ENCODE measurements at regions not wholly inside any gene's neighbourhood (a gene's known extent, or its start where the extent isn't known, plus 50 kb on each side); places are given as distances from the start of the nearest gene placed in this dataset.
"Not testable (repeated sequence)": the region's sequence is repeated elsewhere in the genome, so short reads cannot be mapped to it uniquely, and the experiment has no call there.

DNA sequence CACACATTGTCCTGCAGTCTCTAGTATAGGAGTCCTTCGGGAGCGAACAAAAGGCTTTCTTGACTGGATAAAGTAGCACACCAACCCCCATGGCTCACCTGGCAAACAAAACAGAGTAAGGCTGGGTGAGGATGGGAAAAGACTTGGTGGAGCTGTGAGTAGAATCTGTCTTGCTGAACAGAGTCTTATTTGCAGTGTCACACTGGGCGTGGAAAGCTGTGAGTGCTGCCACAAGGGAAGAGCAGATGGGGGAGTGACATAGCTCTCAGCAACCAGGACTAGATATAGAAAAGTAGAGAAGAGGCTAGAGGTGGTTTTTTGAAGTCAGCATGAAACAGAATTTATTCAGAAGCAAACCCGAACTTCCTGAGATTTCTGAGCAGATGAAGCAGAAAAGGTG, 137.2 kb upstream of the ESX1 start:
- DNase-seq (ENCODE audit: low read depth, low spot score): no peak

DNA sequence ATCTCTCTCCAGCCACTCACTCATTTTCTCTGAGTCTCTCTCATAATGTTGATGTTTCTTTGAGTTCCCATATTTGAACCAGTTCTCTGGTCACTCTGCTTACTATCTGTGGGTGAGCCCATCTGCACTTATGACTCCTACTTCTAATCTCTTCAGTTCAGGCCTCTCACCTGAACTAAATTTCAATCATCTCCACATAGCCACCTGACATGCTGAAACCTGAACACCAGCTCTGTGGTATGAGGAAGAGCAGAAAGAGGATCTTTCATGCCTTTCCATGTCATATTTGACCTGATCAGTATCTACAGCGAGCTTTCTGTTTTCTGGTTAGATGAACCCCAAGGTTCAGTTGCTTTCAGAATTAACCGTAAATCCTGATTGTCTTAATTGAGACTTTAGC, 122.2 kb upstream of the ESX1 start:
- DNase-seq (ENCODE audit: low read depth, low spot score): no peak

DNA sequence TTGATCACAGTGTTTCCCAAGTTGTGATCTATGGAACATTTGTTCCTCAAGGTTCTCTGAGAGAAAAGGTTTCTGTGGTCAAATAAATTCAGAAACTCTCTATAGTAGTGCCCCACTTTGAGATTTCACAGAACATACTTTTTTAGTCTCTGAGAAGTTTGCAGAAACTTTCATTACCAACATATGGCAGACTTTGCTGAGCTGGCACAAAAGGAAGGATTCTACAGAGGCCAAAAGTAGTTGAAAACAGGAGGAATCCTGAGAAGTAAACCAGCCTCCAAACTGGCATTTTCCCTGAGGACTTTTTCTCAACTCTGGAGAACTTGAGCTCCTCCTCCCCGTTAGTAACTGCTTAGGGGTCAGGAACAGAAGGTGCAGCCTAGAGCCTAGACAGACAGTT, 117.8 kb upstream of the ESX1 start:
- DNase-seq (ENCODE audit: low read depth, low spot score): no peak

DNA sequence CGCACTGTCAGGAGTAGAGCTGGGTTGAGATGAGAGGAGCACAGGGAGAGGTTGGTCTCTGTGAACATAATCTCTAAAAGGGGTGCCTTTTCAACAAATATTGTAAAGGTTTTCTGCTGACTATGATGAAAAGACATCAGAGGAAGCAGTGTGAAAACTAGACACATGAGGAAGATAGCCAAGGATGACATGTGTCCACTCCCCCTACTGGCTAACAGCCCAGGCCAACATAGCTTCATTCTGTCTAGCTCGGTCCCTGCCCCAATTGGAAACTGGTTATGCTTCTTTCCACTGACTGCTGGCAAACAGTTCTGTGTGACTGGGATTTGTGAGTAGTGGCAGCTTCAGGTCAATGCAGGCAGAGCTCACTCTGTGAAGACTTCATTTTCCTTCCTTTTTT, 115.4 kb upstream of the ESX1 start:
- no peak for DNase-seq (ENCODE audit: low read depth, low spot score)

DNA sequence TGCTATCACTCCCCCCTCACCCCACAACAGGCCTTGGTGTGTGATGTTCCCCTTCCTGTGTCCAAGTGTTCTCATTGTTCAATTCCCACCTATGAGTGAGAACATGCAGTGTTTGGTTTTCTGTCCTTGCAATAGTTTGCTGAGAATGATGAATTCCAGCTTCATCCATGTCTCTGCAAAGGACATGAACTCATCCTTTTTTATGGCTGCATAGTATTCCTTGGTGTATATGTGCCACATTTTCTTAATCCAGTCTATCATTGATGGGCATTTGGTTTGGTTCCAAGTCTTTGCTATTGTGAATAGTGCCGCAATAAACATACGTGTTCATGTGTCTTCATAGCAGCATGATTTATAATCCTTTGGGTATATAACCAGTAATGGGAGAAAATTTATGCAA, 106.0 kb upstream of the ESX1 start:
- DNase-seq (ENCODE audit: low read depth, low spot score): not testable (repeated sequence)

DNA sequence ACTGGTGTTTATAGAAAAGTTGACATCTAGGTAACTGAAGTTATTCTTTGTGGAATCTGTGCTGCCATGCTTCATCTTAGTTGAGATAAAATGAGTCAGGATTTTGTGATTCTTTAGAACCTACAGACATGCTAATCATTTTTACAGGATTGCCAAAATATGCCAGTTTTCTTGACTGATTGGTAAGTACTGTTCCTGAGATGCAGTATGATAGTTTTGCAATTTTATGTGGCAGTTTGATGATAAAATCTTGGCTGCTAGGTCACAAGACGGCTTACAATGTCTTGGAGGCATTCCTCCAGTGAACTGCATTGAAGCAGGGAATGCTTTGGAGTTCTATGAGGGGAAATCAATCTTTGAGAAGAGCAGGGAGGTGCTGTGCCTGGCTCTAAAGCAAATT, 104.4 kb upstream of the ESX1 start:
- no peak for DNase-seq (ENCODE audit: low read depth, low spot score)

DNA sequence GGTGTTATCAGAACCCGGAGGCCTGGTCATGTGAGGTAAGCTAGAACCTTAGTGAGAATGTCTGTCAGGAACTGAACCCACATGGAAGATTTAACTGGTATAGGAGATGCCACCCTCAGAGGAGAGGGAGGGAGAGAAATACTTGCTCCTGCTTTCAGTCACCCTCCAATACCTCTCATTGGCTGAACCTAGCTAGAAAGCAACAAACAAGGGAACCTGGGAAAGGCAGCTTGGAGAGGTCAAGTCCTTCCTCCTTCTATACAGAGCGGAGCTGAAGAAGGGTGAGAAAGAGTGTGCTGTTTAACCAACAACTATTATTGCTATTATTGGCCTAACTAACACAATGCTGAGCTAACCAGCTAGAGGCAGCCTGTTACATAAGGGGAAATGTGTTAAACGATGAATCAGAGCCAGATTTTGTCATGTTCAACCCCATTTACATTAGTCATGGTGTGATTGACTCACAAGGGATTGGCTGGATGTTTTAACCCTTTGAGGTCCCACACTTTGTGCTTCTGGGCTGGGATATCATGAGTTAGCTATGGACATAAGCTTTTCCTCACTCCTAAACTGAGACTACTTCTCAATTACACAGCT, 96.5 kb upstream of the ESX1 start:
- DNase-seq (ENCODE audit: low read depth, low spot score): peak; percentile 29

DNA sequence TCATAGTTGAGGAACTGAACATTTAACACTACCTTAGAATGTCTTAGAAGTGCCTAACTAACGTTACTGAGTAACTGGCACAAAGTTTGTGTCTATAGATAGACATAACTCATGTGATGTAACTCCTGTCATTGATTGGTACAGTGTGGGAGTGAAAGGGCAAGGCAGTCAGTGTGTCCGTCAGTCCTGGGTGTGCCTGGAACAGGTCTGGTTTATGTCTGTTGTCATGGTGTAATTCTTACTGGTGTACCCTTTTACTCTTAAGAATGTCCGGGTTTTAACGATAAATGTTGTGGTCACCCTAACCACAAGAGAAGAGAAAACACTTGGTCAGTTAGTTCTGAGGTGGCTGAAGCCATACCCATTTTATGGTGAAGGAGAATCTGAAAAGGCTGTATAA, 93.1 kb upstream of the ESX1 start:
- no peak for DNase-seq (ENCODE audit: low read depth, low spot score)

DNA sequence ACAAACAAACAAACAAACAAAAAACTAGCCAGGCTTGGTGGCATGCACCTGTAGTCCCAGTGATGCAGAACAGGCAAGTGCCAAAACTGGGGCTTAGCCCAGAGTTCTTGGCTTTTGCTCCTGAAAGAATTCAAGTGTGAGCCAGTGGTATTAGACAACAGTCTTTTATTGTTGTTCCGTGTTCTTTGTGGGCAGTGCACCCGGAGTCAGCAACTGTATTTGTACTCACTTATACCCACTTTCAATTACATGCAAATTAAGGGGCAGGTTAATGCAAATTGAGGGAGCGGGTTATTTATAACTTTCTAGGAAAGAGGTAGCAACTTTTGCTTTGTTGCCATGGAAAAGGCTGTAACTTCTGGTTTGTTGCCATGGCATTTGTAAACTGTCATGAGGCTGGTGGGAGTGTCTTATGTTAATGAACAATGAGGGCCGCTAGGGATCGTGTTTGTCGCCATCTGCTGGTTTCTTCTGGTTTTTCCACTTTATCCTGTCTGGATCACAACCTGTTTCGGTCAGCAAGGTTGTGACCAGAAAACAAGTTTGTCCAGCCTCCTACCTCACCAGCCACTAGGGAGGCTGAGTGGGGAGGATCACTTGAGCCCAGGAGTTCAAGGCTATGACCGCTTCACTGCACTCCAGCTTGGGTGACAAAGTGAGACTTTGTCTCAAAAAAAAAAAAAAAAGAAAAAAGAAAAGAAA, 88.8 kb upstream of the ESX1 start:
- peak; percentile 62 for DNase-seq (ENCODE audit: low read depth, low spot score)

DNA sequence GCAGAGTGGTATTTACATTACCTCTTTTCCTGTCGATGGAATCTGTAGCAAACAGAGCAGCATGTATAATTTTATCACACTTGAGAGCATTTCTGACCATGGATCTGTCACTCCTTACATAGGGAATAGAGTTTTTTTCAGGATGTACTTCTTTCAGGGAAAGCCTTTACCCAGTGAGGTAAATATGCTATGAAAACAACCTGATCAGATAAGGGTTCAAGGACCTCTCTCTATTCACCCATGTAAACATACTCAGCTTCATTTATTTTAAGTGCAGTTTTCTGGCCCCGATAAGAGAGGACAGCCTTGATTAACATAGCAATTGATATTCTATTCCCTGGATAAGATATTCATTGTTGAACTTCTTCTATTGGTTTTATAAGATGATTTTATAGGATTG, 87.3 kb upstream of the ESX1 start:
- no peak for DNase-seq (ENCODE audit: low read depth, low spot score)

DNA sequence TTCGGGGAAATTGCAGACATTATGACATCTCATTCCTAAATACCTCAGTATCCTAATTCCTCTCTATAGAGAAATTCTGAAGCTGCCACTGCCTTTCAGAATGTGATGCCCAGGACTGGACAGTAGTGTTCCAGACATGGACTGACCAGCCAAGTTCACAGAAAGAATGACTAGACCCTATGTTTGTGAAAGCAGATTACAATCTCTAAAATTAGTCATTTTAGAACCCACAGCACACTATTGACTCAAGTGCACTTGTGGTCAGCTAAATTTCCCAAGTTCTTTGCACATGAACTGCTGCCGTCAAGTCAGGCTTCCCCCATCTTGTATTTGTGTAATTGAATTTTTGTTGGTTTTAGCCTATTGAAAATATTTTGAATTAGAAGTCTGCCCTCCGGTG, 81.0 kb upstream of the ESX1 start:
- no peak for DNase-seq (ENCODE audit: low read depth, low spot score)

DNA sequence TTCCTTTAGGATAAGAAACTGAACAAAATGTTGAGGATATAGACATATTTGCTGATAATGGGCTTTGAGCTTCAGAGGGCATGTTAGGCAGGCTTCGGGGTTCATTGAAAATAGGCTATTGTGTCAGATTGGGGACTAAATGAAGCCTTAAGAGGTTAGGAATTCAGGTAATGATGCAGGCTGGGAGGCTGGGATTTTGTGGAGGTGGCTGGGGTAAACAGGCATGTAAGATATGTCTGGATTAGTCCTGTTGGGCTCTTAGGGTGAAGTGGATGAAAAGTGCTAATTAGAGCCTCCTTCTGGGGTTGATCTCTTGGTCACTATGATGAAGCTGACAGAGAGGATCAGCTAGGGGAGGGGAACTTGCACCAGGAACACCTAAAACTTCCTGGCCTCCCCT, 80.2 kb upstream of the ESX1 start:
- DNase-seq (ENCODE audit: low read depth, low spot score): no peak

DNA sequence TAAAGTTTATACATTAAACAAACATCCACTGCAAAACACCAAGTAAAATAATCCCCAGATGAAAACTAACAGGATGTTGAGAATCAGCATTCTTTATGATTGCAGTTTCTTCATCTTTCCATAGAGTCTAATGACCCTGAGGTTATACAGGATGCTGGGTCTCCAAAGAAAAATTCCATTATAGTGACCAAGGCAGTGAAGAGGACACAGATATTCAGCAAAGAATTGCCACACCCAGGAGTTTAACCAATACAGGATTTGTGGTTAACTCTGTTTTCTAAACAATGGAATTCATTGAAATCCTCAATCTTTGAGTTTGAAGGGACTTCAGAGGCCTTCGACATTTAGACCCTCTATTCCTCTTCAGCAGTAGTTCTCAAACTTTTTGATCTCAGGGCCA, 76.2 kb upstream of the ESX1 start:
- no peak for DNase-seq (ENCODE audit: low read depth, low spot score)

DNA sequence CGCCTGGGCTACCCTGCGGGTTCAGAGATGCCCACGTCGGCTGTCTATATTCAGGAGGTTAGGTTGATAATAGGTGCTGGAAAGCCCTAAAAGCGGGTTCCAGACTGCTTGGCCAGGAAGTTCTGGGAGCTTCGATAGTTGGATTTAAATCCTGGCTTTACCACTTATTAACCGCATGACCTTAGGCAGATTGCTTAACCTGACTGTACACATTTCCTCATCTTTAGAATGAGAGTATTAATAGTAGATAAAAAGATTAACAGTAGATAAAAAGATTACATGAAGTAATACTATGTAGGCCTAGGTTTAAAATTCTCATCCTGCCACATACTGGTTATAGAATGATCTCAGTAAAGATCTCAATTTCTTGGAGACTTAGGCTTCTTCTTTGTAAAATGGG, 75.0 kb upstream of the ESX1 start:
- DNase-seq (ENCODE audit: low read depth, low spot score): no peak

DNA sequence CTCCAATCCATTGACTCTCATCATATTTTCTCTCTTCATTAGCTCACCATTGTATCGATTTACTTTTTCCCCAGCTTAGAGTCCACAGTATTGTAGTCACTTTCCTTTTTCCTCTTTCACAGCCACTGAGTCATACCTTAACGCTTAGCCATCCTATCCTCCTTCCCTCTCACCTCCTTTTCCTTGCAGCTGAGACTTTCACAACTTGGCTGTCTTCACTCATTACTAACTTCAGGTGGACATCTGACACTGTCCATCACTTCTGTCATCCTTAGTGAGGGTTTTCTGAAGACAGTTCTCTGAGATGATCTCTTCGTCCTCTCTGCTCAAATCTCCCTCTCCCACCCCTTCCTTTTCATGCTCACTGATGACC, 70.5 kb upstream of the ESX1 start:
- DNase-seq (ENCODE audit: low read depth, low spot score): no peak

DNA sequence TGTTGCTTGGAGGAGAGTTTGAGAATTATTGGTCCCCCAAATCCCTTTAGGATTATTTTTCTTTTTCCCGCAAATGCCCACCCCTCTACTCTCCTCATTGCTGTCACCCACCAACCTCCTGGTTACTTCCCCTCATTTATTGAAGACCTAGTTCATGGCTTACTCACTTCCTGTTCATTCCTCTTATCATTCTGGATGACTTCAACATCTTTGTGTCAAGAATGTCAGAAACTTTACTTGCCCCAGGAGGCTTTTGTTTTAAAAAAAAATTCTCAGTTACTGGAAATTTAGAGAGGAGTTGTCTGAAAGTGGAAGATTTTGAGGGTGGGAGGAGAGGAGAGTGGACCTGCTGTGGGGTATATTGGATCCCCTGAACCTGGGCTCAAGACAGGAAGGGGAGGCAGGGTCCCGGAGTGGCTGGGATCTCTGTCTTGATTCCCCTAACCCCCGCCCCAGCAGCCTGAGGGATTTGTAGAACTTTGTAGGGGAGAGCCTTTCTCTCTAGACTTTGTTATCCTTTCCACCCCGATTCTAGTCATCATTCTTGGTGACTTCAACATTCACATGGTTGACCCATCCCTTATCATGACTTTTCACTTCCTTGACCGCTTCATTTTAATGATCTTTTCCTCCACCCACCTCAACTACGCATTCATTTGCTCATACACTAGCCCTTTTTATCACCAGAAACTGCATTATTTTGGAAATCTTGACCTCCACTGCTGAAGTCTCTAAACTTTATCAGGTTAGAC, 69.9 kb upstream of the ESX1 start:
- no peak for DNase-seq (ENCODE audit: low read depth, low spot score)

DNA sequence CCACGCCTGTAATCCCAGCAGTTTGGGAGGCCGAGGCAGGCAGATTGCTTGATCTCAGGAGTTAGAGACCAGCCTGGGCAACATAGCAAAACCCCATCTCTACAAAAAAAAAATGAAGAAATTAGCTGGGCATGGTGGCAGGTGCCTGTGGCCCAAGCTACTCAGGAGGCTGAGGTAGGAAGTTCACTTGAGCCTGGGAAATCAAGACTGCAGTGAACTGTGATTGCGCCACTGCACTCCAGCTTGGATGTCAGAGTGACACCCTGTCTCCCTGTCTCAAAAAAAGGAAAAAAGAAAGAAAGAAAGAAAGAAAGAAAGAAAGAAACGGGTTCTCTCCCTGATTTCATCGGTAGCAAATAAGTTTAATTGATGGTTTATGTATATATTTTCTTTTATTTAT, 64.6 kb upstream of the ESX1 start:
- DNase-seq (ENCODE audit: low read depth, low spot score): no peak

DNA sequence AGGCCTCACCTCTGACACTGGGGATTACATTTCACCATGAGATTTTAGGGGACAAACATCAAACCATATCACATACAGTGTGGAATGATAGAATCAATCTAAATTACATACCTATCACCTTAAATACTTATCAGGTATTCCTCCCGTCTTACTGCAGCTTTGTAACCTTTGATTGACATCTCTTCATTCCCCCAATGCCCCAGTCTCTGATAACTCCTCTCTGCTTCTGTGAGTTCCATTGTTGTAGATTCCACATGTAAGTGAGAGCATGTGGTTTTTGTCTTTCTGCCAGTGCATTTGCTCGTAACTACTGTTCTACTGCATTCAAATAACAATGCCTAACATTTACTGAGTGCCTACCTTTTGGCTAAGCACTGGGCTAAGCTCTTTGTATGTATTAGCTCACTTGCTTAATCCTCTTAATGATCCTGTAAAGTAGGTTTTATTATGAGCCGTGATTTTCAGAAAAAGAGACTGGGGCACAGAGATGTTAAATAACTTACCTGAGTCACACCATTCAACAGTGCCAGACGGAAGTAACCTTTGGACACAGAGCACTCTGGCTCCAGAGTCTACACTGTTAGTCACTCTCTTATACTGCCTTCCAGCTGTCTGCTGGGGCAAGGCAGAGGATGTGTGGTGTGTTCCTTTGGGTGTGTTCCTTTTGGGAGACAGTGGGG, 63.7 kb upstream of the ESX1 start:
- DNase-seq (ENCODE audit: low read depth, low spot score): no peak

DNA sequence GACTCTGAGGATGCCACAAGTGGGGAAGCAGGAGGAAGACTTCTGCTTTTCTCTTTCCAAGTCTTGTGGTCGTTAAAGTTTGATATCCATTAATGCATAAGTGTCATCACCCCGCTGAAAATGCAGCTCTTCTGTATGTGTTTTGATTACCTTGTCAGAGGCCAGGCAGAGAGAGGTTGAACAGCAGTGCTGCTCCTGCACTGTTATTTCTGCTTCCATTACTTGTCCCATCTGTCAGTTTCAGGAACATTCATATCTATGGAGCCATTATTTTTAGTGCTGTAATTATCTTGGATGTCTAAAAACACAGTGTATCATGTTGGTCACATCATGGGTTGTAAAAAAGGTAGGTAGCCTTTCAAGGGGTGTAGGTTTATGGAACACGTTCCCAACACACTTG, 62.0 kb upstream of the ESX1 start:
- no peak for DNase-seq (ENCODE audit: low read depth, low spot score)

DNA sequence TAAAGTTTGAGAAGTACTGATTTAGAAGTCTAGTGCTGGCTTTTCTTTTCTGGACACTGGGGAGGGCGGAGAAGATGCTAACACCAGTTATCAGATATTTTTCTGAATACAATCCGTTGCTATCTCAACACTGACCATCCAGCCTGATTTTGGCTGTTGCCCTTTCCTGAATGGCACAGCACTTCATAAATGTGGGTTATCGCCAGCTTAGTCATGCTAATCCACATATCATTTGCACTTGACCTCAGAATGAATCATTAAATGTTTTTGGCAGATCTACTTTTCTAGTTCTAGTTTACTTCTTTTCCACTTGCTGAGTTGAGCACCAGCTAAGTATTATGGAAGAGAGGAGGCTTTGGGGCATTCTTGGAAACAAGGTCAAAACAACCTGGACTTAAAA, 60.8 kb upstream of the ESX1 start:
- peak; percentile 37 for DNase-seq (ENCODE audit: low read depth, low spot score)

DNA sequence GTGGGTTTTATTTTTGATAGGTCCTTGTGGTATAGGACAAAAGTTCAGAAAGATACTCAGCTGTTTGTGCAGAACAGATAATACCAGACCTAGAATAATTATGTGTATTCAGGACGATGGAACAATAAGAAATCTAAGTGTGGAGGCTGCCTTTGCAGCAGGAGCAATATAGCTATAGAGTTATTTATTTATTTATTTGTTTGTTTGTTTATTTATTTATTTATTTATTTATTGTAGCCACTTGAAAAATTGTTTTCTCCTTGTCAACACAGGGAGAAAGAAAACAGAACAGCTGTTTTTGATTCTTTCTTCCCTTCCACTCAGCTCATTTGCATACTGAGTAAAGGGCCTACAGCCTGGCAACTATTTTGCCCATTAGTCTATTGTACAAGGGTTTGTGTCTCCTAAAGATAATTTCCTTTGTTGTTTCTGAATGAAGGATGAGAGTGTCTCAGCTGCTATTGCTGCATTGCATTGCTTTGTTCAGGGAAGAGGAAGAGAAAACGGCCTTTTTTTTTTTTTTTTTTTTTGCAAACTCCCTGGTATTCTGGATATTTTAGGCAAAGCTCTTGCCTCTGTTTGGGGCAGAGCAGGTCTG, 56.0 kb upstream of the ESX1 start:
- no peak for DNase-seq (ENCODE audit: low read depth, low spot score)

DNA sequence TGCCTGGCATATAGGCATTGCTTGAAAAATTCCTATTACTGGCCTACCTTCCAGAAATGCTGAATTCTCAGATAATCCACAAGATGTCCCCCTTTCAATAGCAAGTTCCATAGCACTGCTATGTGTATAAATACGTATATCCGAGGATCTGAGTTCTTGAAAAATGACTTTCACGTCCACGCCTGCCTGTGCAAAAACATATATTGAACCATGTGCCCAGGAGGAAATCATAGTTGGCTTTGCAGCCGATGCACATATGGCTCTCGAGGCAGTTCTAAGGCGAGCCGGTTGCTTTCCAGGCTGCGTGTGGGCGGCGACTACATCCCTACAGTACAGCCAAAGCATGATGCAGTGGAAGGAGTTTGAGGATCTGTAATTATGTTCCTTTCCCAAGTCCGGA, 55.4 kb upstream of the ESX1 start:
- DNase-seq (ENCODE audit: low read depth, low spot score): no peak

Data from pulmonary artery endothelial cell (primary cell).